ENCODE measurements at regions not wholly inside any gene's neighbourhood (a gene's known extent, or its start where the extent isn't known, plus 50 kb on each side); places are given as distances from the start of the nearest gene placed in this dataset.

DNA sequence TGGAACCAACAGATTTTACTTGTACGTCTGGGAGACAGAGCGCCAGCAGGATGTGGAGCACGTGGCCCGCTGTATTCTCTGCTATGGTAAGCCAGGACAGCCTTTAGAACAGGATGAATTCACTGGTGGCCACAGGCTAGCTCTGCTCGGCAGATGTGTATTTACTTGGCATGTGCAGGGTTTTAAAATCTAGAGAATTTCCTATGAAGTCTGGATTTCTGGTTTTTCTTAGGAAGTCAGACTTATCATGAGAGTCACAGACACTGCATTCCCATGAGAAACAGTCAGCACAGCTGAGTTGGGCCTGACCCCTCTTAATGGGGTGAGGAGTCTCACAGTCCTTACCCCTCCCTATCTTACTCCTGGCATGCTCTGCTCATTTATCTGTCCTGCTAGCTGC is 84.6 kb upstream of the COL6A5 start:
- TF ChIP-seq EP300 (IDR thresholded peaks at IDR 0.05) (no peak), POLR2AphosphoS5 (IDR thresholded peaks at IDR 0.05) (no peak), POLR2A (IDR thresholded peaks at IDR 0.05; ENCODE audit: low read depth) (no peak)
- TF ChIP-seq, protein P1, sequence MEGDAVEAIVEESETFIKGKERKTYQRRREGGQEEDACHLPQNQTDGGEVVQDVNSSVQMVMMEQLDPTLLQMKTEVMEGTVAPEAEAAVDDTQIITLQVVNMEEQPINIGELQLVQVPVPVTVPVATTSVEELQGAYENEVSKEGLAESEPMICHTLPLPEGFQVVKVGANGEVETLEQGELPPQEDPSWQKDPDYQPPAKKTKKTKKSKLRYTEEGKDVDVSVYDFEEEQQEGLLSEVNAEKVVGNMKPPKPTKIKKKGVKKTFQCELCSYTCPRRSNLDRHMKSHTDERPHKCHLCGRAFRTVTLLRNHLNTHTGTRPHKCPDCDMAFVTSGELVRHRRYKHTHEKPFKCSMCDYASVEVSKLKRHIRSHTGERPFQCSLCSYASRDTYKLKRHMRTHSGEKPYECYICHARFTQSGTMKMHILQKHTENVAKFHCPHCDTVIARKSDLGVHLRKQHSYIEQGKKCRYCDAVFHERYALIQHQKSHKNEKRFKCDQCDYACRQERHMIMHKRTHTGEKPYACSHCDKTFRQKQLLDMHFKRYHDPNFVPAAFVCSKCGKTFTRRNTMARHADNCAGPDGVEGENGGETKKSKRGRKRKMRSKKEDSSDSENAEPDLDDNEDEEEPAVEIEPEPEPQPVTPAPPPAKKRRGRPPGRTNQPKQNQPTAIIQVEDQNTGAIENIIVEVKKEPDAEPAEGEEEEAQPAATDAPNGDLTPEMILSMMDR (IDR thresholded peaks at IDR 0.05): no peak

Data from esophagus muscularis mucosa (tissue), 4 donors.